Kidney (tissue), 13 donors: ENCODE measurements at regions not wholly inside any gene's neighbourhood (a gene's known extent, or its start where the extent isn't known, plus 50 kb on each side); places are given as distances from the start of the nearest gene placed in this dataset.
A peak's percentile ranks its signal among the peaks of the same experiment; 100 is the strongest.

Experiments used
- DNase-seq, 5 donors: peaks; one replicate each; pipeline ENCODE4 v3.0.0-alpha.2; 2013 to 2020
- FAIRE-seq: peaks from 2 replicates; lab custom pipeline; 2012; peaks lifted over from hg19 to GRCh38; lab: Jason Lieb, UNC
- H3K27ac ChIP-seq, 2 donors: one replicate each; pipeline ENCODE4 v1.7.0; 2013; ENCODE audit warnings: low read depth in 2 of 2, low read length in 2 of 2, inconsistent platforms in 1 of 2
- H3K27me3 ChIP-seq: one replicate; pipeline ENCODE4 v1.7.1; 2013; ENCODE audit warnings: low read length, inconsistent platforms; ENCODE audit not compliant: control insufficient read depth, insufficient read depth
- H3K36me3 ChIP-seq, 3 donors: one replicate each; pipeline versions ENCODE4 v1.7.0 to v1.7.1; 2013; ENCODE audit warnings: low read length in 3 of 3, control low read depth in 1 of 3, inconsistent platforms in 1 of 3; ENCODE audit not compliant: insufficient read depth in 3 of 3, control insufficient read depth in 2 of 3
- H3K4me1 ChIP-seq, 3 donors: one replicate each; pipeline versions ENCODE4 v1.7.0 to v1.7.1; 2013; ENCODE audit warnings: low read length in 3 of 3, inconsistent platforms in 1 of 3, low read depth in 1 of 3; ENCODE audit not compliant: control insufficient read depth in 2 of 3, insufficient read depth in 2 of 3
- H3K4me3 ChIP-seq, 3 donors: one replicate each; pipeline versions ENCODE4 v1.7.0 to v1.8.1; 2013; ENCODE audit warnings: low read length in 3 of 3, control low read depth in 1 of 3, inconsistent platforms in 1 of 3
- H3K9ac ChIP-seq, 3 donors: one replicate each; pipeline versions ENCODE4 v1.7.0 to v1.7.1; 2013; ENCODE audit warnings: low read length in 3 of 3, control low read depth in 1 of 3, inconsistent platforms in 1 of 3
- H3K9me3 ChIP-seq, 3 donors: one replicate each; pipeline versions ENCODE4 v1.7.0 to v1.7.1; 2013; ENCODE audit warnings: low read length in 3 of 3, control low read depth in 1 of 3, inconsistent platforms in 1 of 3; ENCODE audit not compliant: control insufficient read depth in 2 of 3, insufficient read depth in 1 of 3
- CTCF ChIP-seq: IDR thresholded peaks from 3 replicates; pipeline ENCODE4 v1.5.1; 2012; ENCODE audit warnings: mild to moderate bottlenecking, moderate library complexity, borderline replicate concordance; ENCODE audit not compliant: insufficient read depth; ENCODE audit errors: extremely low read depth
- intact Hi-C: fragments of 100-400 bp; cut with DNase I; formaldehyde crosslinking; loops from one replicate; pipeline ENCODE4 v1.11.1; 2022
- donor health status: control.
- donor health status: control.
- donor health status: control.
- donor health status: control.
- donor health status: control.
- donor health status: DM: yes; HTN: yes; CAD: no.
- donor health status: Normal renal cell carcinoma (clear cell type).

DNA sequence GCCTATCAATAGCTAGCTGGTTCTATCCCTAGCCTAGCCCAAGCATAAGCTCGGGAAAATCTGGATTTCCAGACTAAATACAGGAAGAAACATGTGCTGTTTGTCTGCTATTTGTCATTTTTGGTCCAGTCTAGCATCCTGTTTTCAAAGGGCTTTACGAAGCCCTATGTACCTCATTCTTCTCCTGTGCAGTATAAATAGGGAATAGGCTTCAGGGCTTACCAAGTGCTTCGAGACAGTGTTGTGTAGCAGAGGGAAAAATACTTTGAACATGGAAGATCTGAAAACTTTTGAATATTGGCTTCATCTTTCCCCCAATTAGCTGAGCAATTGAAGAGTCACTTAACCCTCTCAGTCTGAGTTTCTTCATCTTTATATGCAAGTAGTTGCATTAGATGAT, 679.8 kb downstream of the TDRD15 start:
- H3K4me1 ChIP-seq: no peaks in the 10 kb centered on the region

GRCh38 chr2:21804151-21804550, 680.4 kb downstream of the TDRD15 start:
- intact Hi-C loops: no loop called here
- H3K27me3 ChIP-seq: no peaks in the 10 kb centered on the region
- no peaks in the 10 kb centered on the region for H3K4me1 ChIP-seq
- H3K9ac ChIP-seq: no peak overlapping the region
- no peak for TF ChIP-seq CTCF
- no peak overlapping the region for H3K27ac ChIP-seq
- DNase-seq: no peak
- no peaks in the 10 kb centered on the region for H3K36me3 ChIP-seq
- no peak for FAIRE-seq
- no peaks in the 10 kb centered on the region for H3K9me3 ChIP-seq
- no peak overlapping the region for H3K4me3 ChIP-seq

More for the DNA sequence above, 679.8 kb downstream of the TDRD15 start:
- Histone ChIP-seq H3K36me3 (no peaks in the 10 kb centered on the region), H3K27ac (no peak overlapping the region), H3K9me3 (no peaks in the 10 kb centered on the region), H3K4me3 (no peak overlapping the region), H3K27me3 (no peaks in the 10 kb centered on the region), H3K9ac (no peak overlapping the region)
- no peak for DNase-seq
- FAIRE-seq: no peak
- no peak for TF ChIP-seq CTCF
- intact Hi-C loops: no loop called here

DNA sequence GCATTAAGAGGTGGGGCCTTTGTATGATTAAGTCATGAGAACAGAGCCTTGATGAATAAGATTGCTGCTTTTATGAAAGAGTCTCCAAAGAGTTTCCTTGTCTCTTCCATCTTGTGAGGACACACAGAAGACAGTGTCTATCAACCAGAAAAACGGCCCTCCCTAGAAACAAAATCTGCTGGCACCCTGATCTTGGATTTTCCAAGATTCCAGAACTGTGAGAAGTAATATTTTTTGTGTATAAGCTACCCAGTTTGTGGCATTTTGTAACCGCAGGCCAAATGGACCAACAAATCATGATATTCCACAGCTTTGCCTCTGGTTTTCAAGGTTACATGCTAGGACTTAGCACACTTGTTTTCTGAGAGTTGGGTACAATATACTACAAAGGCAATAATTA, 687.8 kb downstream of the TDRD15 start:
- no peak for TF ChIP-seq CTCF
- no peak for FAIRE-seq
- Histone ChIP-seq H3K9ac (no peak overlapping the region), H3K27ac (no peak overlapping the region), H3K36me3 (no peaks in the 10 kb centered on the region), H3K4me3 (no peak overlapping the region), H3K9me3 (no peaks in the 10 kb centered on the region), H3K4me1 (no peaks in the 10 kb centered on the region), H3K27me3 (no peaks in the 10 kb centered on the region)
- intact Hi-C loops: no loop called here
- DNase-seq: no peak

- FAIRE-seq (no peak), DNase-seq (peak in 2 of 5 donors; percentile 19 to 56)
- no peaks in the 10 kb centered on the region for H3K4me1 ChIP-seq
- H3K27ac ChIP-seq: no peak overlapping the region
- H3K36me3 ChIP-seq: no peaks in the 10 kb centered on the region
- no peaks in the 10 kb centered on the region for H3K9me3 ChIP-seq
- intact Hi-C loops: no loop called here
- H3K27me3 ChIP-seq: no peaks in the 10 kb centered on the region
- no peak overlapping the region for H3K9ac ChIP-seq
- TF ChIP-seq CTCF: no peak
- no peak overlapping the region for H3K4me3 ChIP-seq
Observed at GRCh38 chr2:21812766-21813165, 689.0 kb downstream of the TDRD15 start.
